GM19395 (cell line): ENCODE measurements at regions not wholly inside any gene's neighbourhood (a gene's known extent, or its start where the extent isn't known, plus 50 kb on each side); places are given as distances from the start of the nearest gene placed in this dataset.

Experiments
- ATAC-seq: cut with Tn5 transposase; IDR thresholded peaks from one replicate; pipeline ENCODE4 v1.9.1; 2021; ENCODE audit warnings: mild to moderate bottlenecking, moderate library complexity; ENCODE audit not compliant: unreplicated experiment

GRCh38 chr4:178696515-178696914 lies 1254.3 kb upstream of the AGA start:
- no peak for ATAC-seq

- ATAC-seq = no peak
These were observed 1270.2 kb upstream of the AGA start for GRCh38 chr4:178712486-178712885.

- ATAC-seq = no peak
These were observed 1295.8 kb upstream of the AGA start for GRCh38 chr4:178738026-178738425.

- no peak for ATAC-seq
These were observed 1303.0 kb upstream of the AGA start for GRCh38 chr4:178745203-178745602.

GRCh38 chr4:178752954-178753525 lies 1310.8 kb upstream of the AGA start:
- no peak for ATAC-seq

GRCh38 chr4:178778496-178778895 lies 1336.3 kb upstream of the AGA start:
- ATAC-seq = no peak

GRCh38 chr4:178781779-178782178 lies 1339.5 kb upstream of the AGA start:
- ATAC-seq = no peak

- ATAC-seq = no peak
These were observed 1342.3 kb upstream of the AGA start for GRCh38 chr4:178784491-178784890.

- no peak for ATAC-seq
These were observed 1347.0 kb upstream of the AGA start for GRCh38 chr4:178789279-178789678.

- ATAC-seq = no peak
These were observed 1357.0 kb upstream of the AGA start for GRCh38 chr4:178799204-178799603.

GRCh38 chr4:178808106-178808505 lies 1365.9 kb upstream of the AGA start:
- ATAC-seq = no peak

- no peak for ATAC-seq
These were observed 1367.7 kb upstream of the AGA start for GRCh38 chr4:178809921-178810320.

GRCh38 chr4:178811356-178811755 lies 1369.1 kb upstream of the AGA start:
- no peak for ATAC-seq

- no peak for ATAC-seq
These were observed 1370.6 kb upstream of the AGA start for GRCh38 chr4:178812866-178813265.

GRCh38 chr4:178814908-178815307 lies 1372.7 kb upstream of the AGA start:
- no peak for ATAC-seq

- ATAC-seq = no peak
These were observed 1381.5 kb upstream of the AGA start for GRCh38 chr4:178823673-178824295.

- ATAC-seq = no peak
These were observed 1394.6 kb upstream of the AGA start for GRCh38 chr4:178836865-178837264.

- ATAC-seq = no peak
These were observed 1396.5 kb upstream of the AGA start for GRCh38 chr4:178838776-178839175.

GRCh38 chr4:178856139-178856800 lies 1414.0 kb upstream of the AGA start:
- ATAC-seq = no peak

- no peak for ATAC-seq
These were observed 1429.2 kb upstream of the AGA start for GRCh38 chr4:178871476-178871875.

GRCh38 chr4:178881937-178882336 lies 1439.7 kb upstream of the AGA start:
- ATAC-seq = no peak

GRCh38 chr4:178894126-178894525 lies 1451.9 kb upstream of the AGA start:
- no peak for ATAC-seq
